Activated T-cell treated with anti-CD3 and anti-CD28 coated beads, Interleukin-2, amount 50 U/mL, for 24 hours (primary cell): ENCODE measurements at regions not wholly inside any gene's neighbourhood (a gene's known extent, or its start where the extent isn't known, plus 50 kb on each side); places are given as distances from the start of the nearest gene placed in this dataset.

Experiments used
- DNase-seq: peaks from one replicate; pipeline ENCODE4 v3.0.0-alpha.2; 2020
- H3K27ac Mint-ChIP-seq: 2 replicates; pipeline ENCODE4 v1.8.0; 2020; ENCODE audit warnings: mild to moderate bottlenecking, mixed read lengths
- H3K27me3 Mint-ChIP-seq: 2 replicates; pipeline ENCODE4 v1.8.0; 2020; ENCODE audit warnings: mixed read lengths
- H3K36me3 Mint-ChIP-seq: 2 replicates; pipeline ENCODE4 v1.8.0; 2020; ENCODE audit warnings: low read depth, mixed read lengths
- H3K4me1 Mint-ChIP-seq: 2 replicates; pipeline ENCODE4 v1.8.0; 2020; ENCODE audit warnings: low read depth, mixed read lengths
- H3K4me3 Mint-ChIP-seq: 2 replicates; pipeline ENCODE4 v1.8.0; 2020; ENCODE audit warnings: mild to moderate bottlenecking, moderate library complexity, mixed read lengths
- H3K9me3 Mint-ChIP-seq: 2 replicates; pipeline ENCODE4 v1.8.0; 2020; ENCODE audit warnings: mixed read lengths

DNA sequence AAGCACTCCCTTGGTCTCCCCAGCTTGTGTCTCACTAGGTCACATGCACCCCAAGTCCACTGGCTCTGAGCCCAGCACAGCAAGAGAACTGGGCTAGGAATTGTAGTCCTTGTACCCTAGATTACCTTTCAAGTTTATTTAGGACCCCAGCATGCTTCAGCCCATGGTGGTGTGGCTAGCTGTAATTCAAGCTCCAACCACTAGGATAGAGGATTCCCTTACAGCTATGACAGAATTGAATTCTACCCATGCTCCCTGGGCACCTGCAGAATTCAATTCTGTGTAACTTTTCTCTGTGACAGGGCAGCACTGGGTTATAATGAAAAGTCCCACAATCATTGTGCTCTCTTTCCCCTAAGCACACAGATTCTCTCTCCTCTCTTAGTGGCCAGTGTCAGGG is 253.8 kb upstream of the DMD start:
- DNase-seq, result no peak
- no peak overlapping the region for H3K27ac Mint-ChIP-seq
- H3K9me3 Mint-ChIP-seq, result peaks cover 6% of the 10 kb centered on the region
- peaks cover 6% of the 10 kb centered on the region for H3K27me3 Mint-ChIP-seq
- H3K36me3 Mint-ChIP-seq, result no peaks in the 10 kb centered on the region
- no peaks in the 10 kb centered on the region for H3K4me1 Mint-ChIP-seq
- no peak overlapping the region for H3K4me3 Mint-ChIP-seq

DNA sequence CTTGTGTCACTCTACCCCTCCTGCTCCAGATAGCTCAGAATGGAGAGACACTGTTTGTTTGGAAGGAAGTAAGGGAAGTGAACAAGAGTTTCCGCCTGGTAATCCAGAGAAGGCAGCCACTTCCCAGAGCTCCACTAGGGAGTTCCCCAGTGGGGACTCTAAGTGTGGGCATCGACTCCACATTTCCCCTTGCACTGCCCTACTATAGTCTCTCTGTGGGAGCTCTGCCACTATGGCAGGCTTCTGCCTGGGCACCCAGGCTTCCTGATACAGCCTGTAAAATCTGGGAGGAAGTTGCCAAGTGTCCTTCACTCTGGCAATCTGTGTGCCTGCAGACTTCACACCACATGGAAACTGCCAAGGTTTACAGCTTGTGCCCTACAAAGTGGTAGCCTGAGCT is 245.8 kb upstream of the DMD start:
- H3K4me3 Mint-ChIP-seq, result no peak overlapping the region
- no peak for DNase-seq
- no peak overlapping the region for H3K27ac Mint-ChIP-seq
- no peaks in the 10 kb centered on the region for H3K27me3 Mint-ChIP-seq
- H3K9me3 Mint-ChIP-seq, result no peaks in the 10 kb centered on the region
- no peaks in the 10 kb centered on the region for H3K36me3 Mint-ChIP-seq
- H3K4me1 Mint-ChIP-seq, result no peaks in the 10 kb centered on the region

DNA sequence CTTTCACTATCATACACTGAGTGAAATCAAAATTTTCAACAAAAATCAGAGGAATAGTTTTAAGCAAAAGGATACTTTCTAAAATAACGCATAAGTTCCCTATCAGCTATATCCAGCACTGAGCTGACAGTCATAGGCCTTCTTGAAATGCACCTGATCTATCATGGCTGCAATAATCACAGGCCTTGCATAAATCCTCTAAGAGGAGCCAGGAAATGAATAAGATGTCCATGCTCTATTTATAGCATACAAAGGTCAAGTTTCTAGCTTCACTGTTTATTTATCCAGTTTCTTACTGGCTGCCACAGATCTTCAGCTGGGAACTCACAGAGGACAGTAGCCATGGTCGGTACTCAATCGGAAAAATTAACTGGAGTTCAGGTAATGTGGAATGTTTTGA is 235.9 kb upstream of the DMD start:
- Mint-ChIP-seq H3K4me1 (no peaks in the 10 kb centered on the region), H3K27ac (no peak overlapping the region)

DNA sequence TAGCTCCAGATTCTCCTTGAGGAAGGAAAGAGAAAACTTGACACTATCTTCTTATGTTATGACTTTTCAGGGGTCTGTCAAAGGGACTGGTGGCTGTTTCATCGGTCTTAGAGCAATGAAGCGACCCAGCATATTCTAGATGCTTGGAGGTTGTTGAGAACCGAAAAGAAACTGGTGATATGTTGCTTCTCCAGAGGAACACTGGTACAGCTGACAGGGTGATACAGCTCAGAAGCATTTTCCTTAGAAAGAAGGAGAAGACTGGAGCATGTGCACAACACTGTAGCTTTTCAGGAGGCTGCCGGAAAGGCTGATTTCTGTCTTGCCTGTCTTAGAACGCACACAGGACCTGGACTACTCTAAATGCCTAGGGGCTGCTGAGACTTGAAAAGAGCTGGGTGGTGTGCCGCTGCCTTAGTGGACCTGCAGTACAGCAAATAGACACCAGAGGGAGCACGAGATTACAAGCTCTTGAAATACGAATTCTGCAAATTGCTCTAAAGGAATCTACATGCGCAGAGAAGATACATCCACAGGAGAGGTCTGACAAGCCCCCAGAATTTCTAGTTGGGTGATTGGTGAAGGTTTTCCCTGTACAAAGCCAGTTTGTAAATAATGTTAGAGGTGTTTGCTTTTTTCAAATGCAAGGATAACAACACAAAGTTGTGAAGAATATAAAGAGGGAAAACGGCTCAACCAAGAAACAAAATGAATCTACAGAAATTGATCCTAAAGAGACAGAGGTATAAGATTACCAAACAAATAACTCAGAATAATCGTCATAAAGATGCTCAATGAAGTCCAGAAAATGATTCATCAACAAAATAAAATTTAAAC is 223.1 kb upstream of the DMD start:
- Mint-ChIP-seq H3K4me3 (no peak overlapping the region), H3K27me3 (peaks cover 6% of the 10 kb centered on the region), H3K9me3 (no peaks in the 10 kb centered on the region), H3K36me3 (no peaks in the 10 kb centered on the region), H3K27ac (no peak overlapping the region), H3K4me1 (no peaks in the 10 kb centered on the region)
- DNase-seq, result peak; percentile 56

More for the DNA sequence above, 235.9 kb upstream of the DMD start:
- H3K4me3 Mint-ChIP-seq, result no peak overlapping the region
- no peaks in the 10 kb centered on the region for H3K9me3 Mint-ChIP-seq
- H3K27me3 Mint-ChIP-seq, result peaks cover 29% of the 10 kb centered on the region
- DNase-seq, result no peak
- H3K36me3 Mint-ChIP-seq, result no peaks in the 10 kb centered on the region

DNA sequence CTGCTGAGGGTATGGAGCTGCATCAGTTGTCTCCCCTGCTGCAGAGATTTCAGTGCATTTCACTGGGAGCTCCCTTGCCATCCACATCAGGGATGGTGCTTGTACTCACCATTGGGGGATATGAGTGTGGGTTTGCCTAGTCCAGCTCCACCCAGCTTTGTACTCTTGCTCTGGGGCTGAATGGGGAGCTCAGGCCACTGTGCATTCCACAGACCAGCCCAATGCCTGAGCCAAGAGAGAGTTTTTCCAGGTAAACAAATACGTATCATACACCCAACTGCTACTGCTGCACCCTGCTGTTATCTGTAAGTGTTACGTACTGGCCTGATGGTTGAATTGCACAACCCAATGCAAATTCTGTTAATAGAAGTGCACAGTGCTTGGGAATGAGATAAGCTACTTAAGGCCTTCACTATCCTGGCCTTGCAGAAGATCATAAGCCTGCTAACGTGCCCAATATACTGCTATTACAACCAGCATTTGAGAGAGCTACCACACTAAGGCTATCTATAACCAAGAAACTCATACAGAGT is 205.0 kb upstream of the DMD start:
- peaks cover 5% of the 10 kb centered on the region for H3K27me3 Mint-ChIP-seq
- no peak overlapping the region for H3K4me3 Mint-ChIP-seq
- H3K9me3 Mint-ChIP-seq, result peaks cover 9% of the 10 kb centered on the region
- no peak overlapping the region for H3K27ac Mint-ChIP-seq
- no peaks in the 10 kb centered on the region for H3K4me1 Mint-ChIP-seq
- no peaks in the 10 kb centered on the region for H3K36me3 Mint-ChIP-seq
- DNase-seq, result no peak

DNA sequence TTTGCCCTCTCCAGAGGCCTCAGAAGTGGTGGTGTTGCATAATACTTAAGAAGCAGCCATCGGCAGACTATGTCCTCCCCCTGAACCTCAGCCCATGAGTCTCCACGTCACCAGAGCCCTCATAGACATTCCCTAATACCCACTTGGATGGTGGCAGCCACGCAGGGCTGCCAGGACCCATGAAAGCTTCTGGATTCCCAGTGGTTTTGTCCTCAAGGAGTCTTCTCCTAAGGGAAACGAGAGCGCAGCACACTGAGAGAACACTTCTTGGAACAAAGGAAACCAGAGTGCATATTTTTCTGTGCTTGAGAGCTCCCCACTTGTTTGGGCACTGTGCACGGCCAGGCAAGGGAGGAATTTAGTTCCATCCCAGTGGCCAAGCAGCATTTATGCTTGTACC is 204.1 kb upstream of the DMD start:
- Mint-ChIP-seq H3K27me3 (peaks cover 5% of the 10 kb centered on the region), H3K4me3 (no peak overlapping the region), H3K27ac (no peak overlapping the region), H3K36me3 (no peaks in the 10 kb centered on the region), H3K9me3 (peaks cover 9% of the 10 kb centered on the region), H3K4me1 (no peaks in the 10 kb centered on the region)
- no peak for DNase-seq

DNA sequence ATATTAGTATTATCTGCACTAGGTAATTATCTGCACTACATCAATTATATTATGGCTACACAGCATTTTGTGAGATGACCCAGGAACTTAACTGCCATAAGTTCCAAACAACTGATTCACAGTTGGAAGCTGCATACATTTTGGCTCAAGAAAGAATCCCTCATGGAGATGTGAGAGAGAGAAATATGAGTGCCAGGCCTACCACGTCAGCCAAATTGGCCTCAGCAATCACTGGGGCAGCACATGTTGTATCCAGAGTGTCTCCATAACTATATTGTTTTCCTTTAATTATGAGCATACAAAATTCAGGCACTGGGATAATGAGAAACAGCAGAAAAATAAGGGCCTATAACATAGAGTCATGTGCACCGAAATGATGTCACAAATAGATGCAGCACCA is 174.2 kb upstream of the DMD start:
- H3K9me3 Mint-ChIP-seq, result no peaks in the 10 kb centered on the region
- no peaks in the 10 kb centered on the region for H3K4me1 Mint-ChIP-seq
- H3K27me3 Mint-ChIP-seq, result no peaks in the 10 kb centered on the region
- no peak overlapping the region for H3K27ac Mint-ChIP-seq
- no peak overlapping the region for H3K4me3 Mint-ChIP-seq
- no peak for DNase-seq
- H3K36me3 Mint-ChIP-seq, result no peaks in the 10 kb centered on the region

DNA sequence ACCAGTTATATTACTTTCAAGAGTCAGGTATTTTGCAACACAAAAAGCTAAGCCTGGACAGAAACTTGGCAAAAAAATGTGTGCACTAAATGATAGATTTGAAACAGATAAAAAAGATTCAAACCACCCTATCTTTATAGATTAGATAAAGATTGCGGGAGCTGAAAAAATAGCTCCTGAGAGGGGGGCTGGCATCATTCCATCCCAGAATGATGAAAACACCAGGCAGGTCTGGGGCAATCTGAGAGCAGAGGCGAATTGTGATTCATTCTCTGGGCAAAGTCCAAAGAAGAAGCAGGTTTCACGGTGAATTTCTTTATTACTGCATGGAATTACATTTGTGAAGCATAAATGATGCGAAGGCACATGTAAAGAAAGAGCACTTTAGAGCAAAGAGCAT is 168.5 kb upstream of the DMD start:
- no peak overlapping the region for H3K27ac Mint-ChIP-seq
- H3K4me3 Mint-ChIP-seq, result no peak overlapping the region
- H3K9me3 Mint-ChIP-seq, result no peaks in the 10 kb centered on the region
- DNase-seq, result no peak
- H3K4me1 Mint-ChIP-seq, result no peaks in the 10 kb centered on the region
- H3K27me3 Mint-ChIP-seq, result peaks cover 16% of the 10 kb centered on the region
- no peaks in the 10 kb centered on the region for H3K36me3 Mint-ChIP-seq

DNA sequence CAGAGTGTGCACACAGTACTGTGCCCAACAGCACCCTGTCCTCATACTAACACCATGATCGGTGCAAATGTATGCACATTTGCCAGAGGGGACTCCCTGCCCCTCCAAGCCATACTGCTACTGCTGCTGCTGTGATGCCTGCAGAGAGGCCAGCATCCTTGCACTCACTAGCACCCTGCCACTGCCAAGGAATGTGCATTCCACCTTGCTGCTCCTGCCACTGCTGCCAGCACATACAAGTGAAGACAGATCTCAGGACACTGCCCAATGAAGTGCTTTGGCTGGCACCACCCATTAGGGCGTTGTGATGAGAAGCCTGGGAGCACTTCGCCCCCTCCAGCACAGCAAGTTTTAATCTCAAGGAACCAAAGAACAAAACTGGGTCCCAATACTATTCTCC is 146.3 kb upstream of the DMD start:
- H3K4me1 Mint-ChIP-seq, result no peaks in the 10 kb centered on the region

DNA sequence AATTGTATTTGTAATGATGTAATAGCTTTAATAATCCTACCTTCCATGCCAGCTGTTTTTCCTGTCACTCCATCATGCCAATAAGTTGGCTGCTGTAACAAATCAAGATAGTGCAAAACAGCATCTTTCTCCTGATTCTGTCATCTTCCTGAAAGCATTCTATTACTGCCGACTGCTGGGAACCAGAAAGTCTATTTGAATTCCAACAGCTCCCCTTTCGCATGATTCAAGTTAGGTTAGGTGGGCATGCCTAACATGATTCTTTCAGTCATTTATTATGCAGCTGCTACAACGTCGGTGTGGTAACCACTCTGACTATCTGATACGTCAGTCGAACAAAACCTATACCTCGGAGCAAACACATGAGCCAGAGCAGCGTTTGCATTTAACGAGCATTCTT is 127.9 kb upstream of the DMD start:
- no peaks in the 10 kb centered on the region for H3K4me1 Mint-ChIP-seq
- no peak for DNase-seq
- H3K27ac Mint-ChIP-seq, result no peak overlapping the region
- no peak overlapping the region for H3K4me3 Mint-ChIP-seq
- H3K27me3 Mint-ChIP-seq, result peaks cover 21% of the 10 kb centered on the region
- H3K9me3 Mint-ChIP-seq, result peaks cover 2% of the 10 kb centered on the region
- no peaks in the 10 kb centered on the region for H3K36me3 Mint-ChIP-seq

More for the DNA sequence above, 146.3 kb upstream of the DMD start:
- no peak overlapping the region for H3K4me3 Mint-ChIP-seq
- no peak overlapping the region for H3K27ac Mint-ChIP-seq
- DNase-seq, result no peak
- no peaks in the 10 kb centered on the region for H3K36me3 Mint-ChIP-seq
- H3K27me3 Mint-ChIP-seq, result peaks cover 17% of the 10 kb centered on the region
- H3K9me3 Mint-ChIP-seq, result no peaks in the 10 kb centered on the region

DNA sequence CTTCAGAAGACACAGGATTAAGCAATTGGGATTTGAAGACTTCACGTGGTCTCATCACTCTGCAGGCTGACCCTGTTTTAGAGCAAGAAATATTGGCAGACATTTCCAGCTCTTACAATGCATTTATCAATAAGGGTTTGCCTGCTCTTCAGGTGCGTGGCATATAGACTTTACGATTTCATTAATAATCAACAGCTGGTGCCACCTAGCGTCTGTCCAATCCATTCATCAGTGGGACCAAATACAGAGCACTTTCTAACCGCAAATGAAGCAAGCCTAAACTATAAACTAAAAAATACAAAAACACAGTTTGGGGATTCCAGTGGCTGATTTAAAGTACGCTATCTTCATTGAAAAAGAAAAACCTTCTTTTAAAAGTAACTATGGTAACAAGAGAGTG is 125.4 kb upstream of the DMD start:
- no peaks in the 10 kb centered on the region for H3K4me1 Mint-ChIP-seq
- peaks cover 2% of the 10 kb centered on the region for H3K9me3 Mint-ChIP-seq
- H3K27ac Mint-ChIP-seq, result no peak overlapping the region
- DNase-seq, result no peak
- peaks cover 17% of the 10 kb centered on the region for H3K27me3 Mint-ChIP-seq
- H3K4me3 Mint-ChIP-seq, result no peak overlapping the region
- H3K36me3 Mint-ChIP-seq, result no peaks in the 10 kb centered on the region

DNA sequence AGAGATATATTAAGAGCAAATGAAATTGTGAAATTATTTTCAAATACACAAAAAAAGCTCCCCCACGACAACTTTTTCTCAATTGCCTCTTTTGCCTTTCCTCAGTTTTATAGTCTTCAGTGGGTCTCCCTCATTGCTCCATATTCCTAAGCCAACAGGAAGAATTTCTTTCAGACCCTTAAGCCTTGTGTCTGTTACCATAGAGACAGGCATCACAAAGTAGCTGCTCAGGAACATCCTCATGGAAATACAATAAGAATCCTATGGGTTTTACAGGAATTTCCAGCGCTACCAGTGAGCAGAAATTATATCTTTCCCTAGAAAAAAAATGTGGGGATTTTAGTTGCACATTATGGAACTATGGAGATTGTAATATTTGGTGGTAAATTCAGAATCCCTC is 121.9 kb upstream of the DMD start:
- no peak overlapping the region for H3K4me3 Mint-ChIP-seq
- no peaks in the 10 kb centered on the region for H3K4me1 Mint-ChIP-seq
- peaks cover 13% of the 10 kb centered on the region for H3K27me3 Mint-ChIP-seq
- no peak for DNase-seq
- H3K27ac Mint-ChIP-seq, result no peak overlapping the region
- peaks cover 2% of the 10 kb centered on the region for H3K9me3 Mint-ChIP-seq
- H3K36me3 Mint-ChIP-seq, result no peaks in the 10 kb centered on the region

DNA sequence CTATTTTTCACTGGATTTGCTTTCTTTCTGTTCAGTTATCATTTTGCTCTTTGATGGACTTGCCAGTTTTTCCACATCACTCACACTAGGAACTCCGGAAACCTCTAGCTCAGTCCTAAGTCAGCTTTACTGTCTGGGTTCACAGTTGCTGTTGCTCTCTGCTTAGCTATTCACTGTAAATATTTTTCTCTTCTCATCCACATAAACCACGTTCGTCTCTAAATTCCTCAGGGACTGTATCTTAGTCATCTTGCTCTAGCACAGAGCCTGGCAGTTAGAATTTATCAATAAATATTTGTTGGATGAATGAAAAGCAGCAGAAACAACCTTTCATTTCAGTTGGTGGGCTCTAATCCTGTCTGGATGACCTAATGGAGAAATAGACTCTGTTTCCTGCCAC is 119.4 kb upstream of the DMD start:
- H3K36me3 Mint-ChIP-seq, result no peaks in the 10 kb centered on the region
- no peak overlapping the region for H3K4me3 Mint-ChIP-seq
- H3K4me1 Mint-ChIP-seq, result no peaks in the 10 kb centered on the region
- H3K27me3 Mint-ChIP-seq, result peaks cover 14% of the 10 kb centered on the region
- no peak overlapping the region for H3K27ac Mint-ChIP-seq
- DNase-seq, result no peak
- H3K9me3 Mint-ChIP-seq, result peaks cover 2% of the 10 kb centered on the region

DNA sequence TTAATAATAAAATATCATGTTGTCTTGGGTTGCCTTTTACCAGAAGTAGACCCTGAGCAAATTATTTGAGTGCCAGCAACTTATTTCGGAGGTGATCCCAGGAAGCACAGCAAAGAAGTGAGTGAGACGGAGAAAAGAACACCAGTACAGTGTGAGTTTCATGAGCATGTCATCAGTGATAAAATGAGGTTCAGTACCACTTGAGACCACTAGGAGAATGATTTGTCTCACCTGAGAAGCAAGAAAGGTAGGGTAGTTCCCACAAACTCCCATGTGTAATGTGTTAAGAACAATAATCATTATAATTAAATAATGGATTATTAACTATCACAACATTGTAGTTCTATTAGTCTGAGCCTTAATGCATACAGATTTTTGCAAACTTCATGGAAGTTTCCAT is 112.8 kb upstream of the DMD start:
- no peaks in the 10 kb centered on the region for H3K4me1 Mint-ChIP-seq
- no peak for DNase-seq
- no peak overlapping the region for H3K27ac Mint-ChIP-seq
- H3K9me3 Mint-ChIP-seq, result no peaks in the 10 kb centered on the region
- H3K36me3 Mint-ChIP-seq, result no peaks in the 10 kb centered on the region
- H3K27me3 Mint-ChIP-seq, result peaks cover 11% of the 10 kb centered on the region
- no peak overlapping the region for H3K4me3 Mint-ChIP-seq

DNA sequence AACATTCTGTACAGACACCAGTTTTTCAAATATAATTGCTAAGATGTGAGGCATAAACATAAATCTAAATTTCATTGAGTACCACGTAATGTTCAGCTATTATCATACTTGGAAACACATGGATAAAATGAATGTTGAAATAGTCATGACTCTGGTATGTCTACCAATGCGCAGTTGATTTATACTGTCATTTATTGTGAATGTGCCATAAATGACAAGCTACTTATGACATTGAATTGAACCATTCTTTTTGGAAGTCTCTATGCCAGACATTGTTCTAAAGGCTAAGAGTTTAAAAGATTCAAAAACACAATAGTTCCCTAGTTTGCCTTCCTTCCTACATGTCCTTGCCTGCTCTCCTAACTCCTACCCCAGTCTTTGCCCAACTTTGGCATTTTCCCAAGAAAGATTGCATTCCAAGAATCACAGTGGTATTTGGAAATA is 96.6 kb upstream of the DMD start:
- H3K4me1 Mint-ChIP-seq, result no peaks in the 10 kb centered on the region
- H3K27ac Mint-ChIP-seq, result no peak overlapping the region
- no peaks in the 10 kb centered on the region for H3K36me3 Mint-ChIP-seq
- H3K4me3 Mint-ChIP-seq, result no peak overlapping the region
- H3K27me3 Mint-ChIP-seq, result peaks cover 3% of the 10 kb centered on the region
- no peaks in the 10 kb centered on the region for H3K9me3 Mint-ChIP-seq
- no peak for DNase-seq
